ENCODE measurements at regions not wholly inside any gene's neighbourhood (a gene's known extent, or its start where the extent isn't known, plus 50 kb on each side); places are given as distances from the start of the nearest gene placed in this dataset.

DNA sequence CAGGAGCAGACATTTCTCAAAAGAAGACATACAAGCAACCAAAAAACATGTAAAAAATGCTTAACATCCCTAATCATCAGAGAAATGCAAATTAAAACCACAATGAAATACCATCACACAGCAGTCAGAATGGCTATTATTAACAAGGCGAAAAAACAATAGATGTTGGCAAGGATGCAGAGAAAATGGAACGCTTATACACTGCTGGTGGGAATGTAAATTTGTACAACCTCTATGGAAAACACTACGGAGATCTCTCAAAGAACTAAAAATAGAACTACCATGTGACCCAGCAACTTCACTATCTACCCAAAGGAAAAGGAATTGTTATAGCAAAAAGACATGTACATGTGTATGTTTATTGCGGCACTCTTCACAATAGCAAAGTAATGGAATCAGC, 71.5 kb downstream of the PPP4R3C start:
- TF ChIP-seq POLR2A (IDR thresholded peaks at IDR 0.05) (no peak), CTCF (IDR thresholded peaks at IDR 0.05) (no peak)

All from lower leg skin (tissue), 3 donors.